HG02678 (cell line): ENCODE measurements at regions not wholly inside any gene's neighbourhood (a gene's known extent, or its start where the extent isn't known, plus 50 kb on each side); places are given as distances from the start of the nearest gene placed in this dataset.

Experiments
- ATAC-seq: cut with Tn5 transposase; IDR thresholded peaks from one replicate; pipeline ENCODE4 v1.9.1; 2021; ENCODE audit warnings: mild to moderate bottlenecking, moderate library complexity; ENCODE audit not compliant: unreplicated experiment

DNA sequence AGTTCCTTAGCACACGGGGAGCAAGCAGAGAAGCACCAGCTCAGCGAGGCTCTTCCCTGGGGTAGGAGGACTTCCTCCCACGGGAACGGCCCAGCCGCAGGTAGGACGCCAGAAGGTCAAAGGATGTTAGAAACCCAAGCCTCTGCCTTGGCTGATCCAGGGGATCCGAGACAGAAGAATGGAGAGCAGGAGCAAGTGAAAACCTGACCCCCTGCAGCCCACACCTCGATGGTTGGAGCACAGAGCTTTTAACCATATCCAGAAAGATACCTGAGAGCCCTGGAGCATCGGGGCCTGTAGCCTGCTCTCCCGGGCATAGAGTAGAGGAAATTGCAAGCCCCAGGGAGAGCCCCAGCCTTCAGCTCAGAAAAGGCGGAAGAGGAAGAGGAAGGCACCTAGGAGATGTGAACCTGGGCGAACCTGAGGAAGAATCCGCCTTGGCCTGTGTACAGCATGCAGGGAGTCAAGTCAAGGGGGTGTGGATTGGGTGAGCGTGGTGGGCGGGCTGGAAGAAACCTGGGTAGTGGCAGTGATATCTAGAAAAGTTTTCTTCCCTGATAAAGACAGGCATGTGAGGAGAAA is 76.3 kb downstream of the PSMG1 start:
- no peak for ATAC-seq

DNA sequence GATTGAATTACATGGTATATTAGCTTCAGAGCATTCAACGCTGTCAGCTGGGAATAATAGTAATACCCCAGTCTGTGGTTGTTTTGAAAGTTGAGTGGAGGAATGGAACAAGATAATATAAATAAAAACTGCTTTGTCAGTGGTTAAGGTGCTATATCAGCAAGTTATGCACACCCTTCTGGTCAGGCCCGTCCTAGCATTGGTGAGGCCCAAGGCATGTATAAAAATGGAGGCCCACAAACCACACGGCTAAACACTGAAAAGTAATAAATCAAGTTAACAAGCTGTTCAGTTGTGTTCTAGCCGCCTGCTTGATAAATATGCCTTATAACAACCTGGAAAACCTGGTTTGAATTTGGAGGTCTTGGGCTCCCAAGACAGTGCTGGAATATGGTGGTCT is 77.4 kb downstream of the PSMG1 start:
- no peak for ATAC-seq

DNA sequence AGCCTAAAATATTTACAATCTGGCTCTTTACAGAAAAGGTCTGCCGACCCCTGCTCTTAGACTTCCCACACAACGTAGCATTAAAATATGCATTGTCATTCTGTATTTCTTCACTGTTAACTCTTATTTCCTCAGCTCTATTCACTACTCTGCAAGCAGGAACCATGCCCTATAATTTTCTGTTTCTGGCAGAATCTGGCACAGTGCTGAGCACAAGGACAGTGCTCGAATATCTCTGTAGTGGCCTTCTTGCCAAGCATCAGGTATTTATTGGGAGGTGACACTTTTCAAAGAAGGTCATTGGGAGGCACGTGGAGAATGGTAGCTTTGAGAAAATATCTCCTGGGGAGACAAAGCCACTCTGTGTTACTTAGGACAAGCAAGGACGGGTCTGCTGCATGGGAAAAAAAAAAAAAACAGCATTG is 77.9 kb downstream of the PSMG1 start:
- no peak for ATAC-seq

DNA sequence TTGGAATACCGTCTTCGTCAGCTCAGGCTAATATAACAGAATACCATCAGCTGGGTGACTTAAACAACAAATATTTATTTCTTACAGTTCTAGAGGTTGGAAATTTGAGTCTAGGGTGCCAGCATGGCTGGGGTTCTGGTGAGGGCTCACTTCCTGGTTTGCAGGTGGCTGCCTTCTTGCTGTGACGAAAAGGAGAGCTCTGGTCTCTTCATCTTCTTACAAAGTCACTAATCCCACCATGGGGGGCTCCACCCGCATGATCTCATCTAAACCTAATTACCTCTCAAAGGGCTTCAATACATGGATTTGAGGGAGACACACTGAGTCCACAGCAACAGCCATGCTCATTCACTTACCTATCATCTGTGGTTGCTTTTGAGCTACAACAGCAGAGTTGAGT is 78.3 kb downstream of the PSMG1 start:
- ATAC-seq, result no peak

DNA sequence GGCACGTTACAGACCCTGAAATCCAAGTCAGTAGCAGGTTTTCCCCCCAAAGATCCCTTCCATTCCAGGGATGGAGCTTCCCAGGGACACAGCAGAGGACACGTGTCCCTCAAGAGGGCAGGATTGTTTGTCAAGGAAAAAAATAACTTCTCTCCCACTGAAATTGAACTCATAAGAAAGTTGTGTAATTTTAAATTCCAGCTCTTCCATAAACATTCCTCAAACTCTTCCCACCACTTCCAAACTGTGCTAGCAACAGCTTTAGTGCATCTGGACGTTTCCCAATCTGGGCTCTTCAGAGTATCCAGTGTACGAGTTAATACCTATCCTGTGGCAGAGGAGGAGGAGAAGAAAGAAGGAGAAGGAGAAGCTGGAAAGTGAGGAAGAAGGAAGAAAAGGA is 79.6 kb downstream of the PSMG1 start:
- no peak for ATAC-seq

DNA sequence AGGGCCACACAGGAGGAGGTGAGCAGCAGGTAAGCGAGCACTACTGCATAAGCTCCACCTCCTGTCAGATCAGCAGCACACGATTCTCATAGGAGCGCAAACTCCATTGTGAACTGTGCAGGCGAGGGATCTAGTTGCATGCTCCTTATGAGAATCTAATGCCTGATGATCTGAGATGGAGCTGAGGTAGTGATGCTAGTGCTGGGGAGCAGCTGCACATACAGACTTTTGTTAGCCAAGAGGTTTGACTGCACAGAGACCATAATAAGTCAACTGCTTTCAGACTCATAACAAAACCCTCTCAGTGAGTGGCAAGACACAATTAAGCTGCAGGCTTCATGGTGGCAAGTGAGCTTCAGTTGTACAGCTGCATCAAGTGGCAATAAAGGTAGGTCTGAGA is 83.4 kb downstream of the PSMG1 start:
- ATAC-seq, result no peak

DNA sequence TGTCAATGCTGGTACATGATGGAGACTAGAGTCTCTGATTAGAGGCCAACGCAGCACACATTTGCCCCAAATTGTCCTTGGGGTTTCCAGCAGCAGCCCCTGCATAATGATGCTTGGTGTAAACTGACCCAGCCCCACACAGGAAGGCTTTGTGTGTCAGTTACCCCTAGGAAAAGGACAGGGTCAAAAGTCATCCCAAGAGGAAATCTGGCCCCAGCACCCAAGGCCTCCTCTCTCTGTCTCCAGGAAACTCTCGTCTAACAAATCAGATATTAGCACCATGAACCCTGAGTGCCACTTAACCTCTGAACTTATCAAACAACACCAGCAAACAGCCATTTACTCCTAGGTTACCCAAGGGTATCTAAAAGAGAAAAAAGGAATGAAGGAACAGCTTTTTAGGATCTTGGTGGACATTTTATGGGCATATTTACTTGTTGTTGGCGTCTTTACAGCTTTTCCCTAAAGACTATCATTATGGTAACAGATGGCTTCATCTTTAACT is 84.5 kb downstream of the PSMG1 start:
- ATAC-seq, result no peak

DNA sequence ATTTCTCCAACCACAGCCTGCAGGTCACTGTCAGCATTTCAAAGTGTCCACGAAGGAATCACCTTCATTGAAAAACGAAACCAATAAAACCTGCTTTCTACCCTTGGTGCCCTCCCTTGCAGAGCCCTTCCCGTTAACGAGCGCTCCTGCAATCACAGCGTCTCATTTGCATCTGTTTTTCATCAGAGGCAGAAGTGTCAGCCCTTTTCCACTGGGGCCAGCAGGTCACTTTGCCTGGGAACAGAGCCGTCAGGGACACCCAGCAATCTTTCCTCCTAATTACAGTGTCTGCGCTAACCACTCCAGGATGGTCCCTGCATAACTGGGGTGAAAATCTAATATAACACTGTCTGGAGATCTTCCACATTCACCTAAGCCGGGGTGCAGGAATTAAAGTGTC is 85.3 kb downstream of the PSMG1 start:
- no peak for ATAC-seq

DNA sequence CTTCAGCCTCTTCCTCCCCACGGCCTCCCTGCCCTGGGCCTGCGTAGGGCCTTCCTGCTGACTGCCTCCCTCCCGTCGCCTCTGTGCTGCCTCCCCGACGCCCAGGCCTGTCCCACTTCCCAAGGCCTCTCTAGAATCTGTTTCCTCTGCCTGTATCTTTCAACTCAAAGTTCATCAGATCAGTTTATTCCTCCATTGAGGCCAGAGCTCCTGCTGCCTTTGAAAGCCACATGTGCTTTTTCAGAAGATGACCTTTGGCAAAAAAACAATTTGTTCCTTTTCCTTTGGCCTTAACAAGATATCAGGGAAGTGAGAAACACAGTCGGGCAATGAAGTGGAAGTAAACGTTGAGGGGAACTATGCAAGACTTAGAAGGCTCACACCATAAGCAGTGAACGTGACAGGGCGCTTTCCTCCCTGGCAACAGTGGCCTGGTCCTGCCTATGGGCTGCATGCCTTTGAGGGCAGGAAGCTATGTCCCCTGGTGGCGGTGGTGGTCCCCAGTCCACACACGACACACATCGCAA is 85.9 kb downstream of the PSMG1 start:
- ATAC-seq, result no peak

DNA sequence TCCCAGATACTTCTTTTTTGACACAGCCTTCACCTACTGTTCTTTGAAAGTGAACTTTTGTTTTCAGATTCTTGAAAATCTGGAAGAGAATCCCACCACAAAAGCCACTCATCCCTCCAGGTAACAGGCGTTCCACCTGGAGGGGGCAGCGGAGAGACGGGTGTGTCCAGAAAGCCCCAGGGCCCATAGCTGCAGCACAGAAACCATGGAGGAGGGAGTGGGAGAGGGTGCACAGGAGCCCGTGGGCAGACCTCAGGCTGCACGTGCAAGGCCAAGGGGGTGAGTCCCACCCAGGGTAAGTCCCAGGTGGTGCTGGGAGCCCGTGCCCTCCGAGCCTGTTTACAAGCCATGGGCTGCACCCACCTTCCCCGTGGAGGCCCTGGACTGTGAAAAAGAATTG is 86.5 kb downstream of the PSMG1 start:
- no peak for ATAC-seq

DNA sequence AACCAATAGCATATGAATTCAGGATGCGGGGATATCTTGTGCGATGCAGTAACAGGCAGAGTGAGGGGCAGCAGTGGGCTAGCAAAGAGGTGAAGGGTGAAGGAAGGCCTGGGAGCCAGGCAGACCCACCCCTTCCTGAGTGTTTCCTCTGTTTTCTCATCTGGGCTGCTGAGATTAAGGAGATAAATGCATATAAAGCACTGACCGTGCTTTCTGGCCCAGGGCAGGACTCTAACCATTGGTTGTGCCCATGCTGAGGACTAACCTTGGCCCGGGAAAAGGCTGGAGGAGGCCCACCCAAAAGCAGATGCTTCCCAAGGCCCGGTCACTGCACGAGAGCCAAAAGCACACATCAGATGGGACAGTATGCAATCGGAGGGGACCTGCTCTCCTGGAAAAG is 87.6 kb downstream of the PSMG1 start:
- no peak for ATAC-seq

DNA sequence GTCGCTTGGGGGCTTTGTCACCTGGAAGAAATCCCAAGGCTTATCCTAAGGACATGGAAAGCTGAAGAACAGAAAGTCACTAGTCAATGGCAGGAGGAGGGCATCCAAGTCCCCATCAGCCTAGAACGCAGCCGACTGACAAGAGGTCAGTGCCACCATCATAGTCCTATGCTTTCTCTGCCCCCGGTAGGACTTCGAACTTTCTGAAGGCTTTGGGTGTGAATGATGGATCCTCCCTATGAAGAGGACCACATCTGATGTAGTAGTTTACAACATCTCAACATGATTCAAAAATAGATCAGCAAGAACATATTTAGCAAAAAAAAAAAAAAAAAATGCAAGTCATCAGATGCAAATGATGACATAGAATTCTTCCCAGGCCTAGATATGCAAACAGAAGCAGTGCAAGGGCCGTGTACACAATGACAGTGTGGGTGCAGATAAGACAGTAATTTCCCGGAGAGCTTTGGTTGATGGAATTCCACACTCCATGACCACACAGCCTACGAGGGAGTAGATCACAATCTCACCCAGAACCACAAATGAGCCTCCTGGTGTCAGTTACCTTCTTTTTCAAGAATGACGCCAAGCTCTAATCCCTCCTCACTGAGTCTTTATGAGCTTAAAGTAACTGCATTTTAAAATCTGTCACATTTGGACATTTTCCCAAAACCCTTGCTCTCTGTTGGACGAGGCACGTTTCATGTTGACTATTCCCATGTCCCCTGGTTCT is 88.2 kb downstream of the PSMG1 start:
- ATAC-seq, result no peak

DNA sequence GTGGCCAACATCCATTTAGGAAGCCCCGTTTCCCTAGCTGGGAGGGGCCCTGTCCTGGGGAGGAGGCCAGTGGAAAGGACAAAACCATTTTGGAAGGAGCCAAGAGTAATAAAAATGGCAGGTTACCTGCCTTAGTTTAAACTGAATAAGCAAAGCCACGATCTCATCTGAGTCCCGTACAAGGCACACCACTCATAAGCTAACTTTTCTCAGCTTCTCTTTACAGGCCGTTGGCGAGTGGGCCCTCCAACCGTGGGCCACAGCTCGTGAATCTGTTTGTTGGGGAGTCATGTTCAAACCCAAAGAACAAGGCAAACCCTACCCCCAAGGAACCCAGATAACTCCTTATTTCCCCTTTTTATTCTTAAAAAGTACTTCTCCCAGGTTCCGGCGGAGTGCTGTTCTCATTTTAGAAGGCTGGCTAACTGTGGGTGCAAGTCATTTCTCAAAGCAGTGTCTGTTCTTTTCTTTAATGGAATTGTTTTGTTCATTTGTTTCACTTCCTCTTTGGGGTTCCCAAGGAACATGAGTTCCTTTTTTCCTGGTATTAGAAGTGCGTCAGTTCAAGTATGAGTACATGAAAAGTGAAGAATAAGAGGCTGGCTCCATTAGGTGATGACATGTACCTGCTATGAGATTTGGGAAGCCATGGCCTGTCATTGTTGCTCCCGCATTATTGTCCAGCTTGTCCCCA is 89.0 kb downstream of the PSMG1 start:
- no peak for ATAC-seq

DNA sequence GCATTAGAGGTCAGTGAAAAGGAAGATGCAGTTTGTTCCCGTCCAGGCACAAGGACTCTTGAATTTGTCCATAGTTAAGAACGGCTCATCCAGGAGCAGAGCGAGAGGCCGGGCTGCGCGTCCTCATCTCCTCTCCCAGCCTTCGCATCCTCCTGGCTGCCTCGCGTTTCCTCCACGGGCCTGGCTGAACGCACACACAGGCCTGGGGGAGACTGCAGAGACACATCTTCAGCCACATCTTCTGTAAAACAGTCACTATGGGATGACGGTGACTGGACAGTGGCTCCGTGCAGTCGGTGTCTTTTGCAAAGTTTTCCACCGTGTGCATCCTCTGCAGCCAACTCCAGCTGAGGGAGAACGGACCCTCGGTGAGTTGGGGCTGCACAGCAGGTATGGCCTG is 89.7 kb downstream of the PSMG1 start:
- no peak for ATAC-seq

DNA sequence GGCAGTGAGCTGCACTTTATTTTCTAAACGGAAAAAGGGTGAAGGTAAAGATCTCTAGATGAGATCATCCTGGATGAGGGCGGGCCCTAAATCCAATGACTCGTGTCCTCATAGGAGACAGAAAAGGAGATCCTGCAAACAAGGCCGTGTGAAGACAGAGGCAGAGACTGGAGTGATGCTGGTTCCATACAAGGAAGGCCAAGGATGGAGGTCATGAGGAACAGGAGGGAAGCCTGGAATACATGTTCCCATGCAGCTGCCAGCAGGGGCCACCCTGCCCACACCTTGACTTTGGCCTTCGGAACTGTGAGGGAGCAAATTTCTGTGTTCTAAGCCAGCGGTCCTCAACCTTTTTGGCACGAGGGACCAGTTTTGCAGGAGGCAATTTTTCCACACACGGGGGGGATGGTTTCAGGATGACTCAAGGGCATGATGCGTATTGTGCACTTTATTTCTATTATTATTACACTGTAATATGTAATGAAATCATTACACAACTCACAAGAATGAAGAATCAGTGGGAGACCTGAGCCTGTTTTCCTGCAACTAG is 94.3 kb downstream of the PSMG1 start:
- no peak for ATAC-seq

DNA sequence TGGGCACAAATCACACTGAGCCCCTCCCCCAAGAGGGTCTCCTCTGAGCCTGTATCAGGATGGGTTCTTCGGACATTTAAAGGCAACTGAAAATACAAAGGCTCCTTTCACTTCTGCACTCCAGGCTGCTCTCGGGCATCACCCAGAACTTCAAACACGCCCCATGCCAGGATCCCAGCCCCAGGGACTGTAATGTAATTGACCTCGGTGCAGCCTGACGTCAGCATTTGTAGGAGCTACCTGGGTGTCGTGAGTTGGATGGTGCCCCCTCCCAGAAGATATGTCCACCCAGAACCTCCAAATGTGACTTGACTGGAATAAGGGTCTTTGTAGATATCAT is 95.2 kb downstream of the PSMG1 start:
- ATAC-seq, result no peak

DNA sequence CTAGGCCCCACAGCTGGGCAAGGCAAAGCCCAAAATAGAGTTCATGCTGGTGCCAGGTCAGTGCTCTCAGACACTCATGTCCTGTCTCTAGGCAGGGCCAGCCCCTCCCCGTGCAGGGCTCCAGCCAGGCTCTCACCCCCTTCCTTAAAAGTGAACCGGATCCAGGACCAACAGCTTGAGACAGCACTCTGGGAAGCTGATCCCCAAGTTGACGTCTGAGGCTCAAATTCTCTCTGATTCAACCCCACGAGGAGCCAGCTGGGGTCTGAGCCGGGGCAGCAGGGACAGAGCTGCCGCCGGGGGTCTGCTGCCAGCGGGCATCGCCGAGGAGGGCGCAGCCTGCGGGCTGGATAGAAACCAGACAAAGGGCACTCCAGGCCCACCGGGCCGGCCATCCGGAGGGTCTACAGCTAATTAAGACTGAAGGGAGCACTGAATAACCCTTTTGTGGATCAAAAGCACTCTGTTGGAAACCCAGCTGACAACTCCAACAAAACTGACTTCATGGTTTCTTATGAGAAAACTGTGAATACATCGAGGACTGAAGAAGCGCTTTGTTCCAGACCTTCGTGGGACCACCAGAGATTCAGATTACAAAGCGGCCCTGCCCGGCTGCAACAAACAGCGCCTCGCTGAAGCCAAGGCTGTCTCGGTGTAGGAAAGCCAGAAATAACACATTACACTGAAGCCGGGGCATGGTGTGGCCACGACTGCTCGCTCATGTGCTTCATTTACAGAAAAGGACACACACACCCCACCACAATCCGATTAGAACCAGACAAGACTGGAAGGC is 95.8 kb downstream of the PSMG1 start:
- no peak for ATAC-seq

DNA sequence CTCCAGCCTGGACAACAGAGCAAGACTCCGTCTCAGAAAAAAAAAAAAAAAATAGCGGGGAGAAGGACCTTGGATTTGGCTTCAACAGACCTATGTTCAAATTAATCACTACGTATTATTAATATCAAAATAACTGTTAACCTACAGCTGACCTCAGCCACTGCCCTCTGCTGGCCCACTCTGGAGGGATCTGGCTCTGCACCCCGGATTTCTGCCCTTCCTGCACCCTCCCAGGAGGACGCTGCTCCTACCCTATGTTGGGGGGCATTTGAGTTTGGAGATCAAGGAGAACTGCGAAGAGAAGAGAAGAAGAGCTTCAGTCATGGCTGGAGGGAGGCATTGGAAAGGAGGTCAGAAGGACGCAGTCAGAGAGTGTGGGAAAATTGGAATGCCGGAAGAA is 96.7 kb downstream of the PSMG1 start:
- no peak for ATAC-seq

DNA sequence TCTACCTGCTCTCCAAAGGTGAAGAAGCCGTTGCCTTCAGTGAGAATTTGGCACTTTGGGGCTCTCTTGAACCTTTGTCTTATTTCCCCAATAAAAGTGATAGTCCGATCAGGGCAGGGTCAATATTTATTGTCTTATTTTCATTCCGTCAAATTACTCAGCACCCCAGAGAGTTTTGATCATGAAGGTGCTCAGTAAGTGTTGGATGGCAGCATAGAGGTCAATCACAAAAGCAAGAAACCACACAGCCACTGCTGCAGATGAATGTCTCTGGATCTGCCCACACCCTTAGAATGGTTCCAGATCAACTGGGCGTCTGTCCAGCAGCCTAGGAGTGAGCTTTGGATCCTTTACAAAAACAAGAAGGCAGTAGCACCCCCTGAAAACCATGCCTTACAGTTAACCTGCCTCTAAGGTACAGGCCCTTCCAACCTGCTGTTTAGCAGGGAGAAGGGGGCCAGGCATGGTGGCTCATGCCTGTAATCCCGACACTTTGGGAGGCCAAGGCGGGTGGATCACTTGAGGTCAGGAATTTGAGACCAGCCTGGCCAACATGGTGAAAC is 97.3 kb downstream of the PSMG1 start:
- ATAC-seq, result no peak

DNA sequence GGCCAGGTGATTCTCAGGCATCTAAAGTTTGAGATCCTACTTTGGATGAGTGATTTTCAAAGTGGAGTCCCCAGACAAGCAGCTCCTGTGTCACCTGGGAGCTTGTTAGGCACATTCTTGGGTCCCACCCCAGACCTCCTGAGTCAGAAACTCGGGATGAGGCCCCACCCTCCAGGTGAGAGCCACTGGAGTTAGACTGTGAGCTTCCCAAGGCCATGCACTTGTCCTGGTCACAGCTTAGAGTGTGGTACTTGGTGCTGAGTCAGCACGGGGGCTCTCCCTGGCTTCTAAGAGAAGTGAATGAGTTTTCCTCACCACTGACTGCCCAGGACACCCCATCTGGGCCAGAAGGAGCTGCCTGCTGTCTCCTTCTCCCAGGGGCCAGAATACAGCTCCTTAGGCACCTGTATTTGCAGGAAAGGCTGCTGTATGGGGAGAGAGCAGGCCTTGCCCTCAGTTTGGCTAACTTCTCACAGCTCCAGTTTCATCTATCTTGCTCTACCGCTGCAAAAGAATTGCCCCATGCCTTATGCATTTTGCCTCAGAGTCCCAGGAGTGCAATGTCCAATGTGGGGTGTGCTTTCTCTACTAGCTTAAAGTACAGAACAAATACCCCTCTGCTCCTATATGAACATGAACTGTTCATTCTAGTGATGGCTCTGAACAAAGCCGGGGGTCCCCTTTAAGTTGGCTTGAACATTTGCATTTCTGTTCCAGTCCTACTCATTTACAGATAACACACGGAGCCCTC is 98.1 kb downstream of the PSMG1 start:
- ATAC-seq, result no peak
